Upper lobe of left lung (tissue), 6 donors: ENCODE measurements at regions not wholly inside any gene's neighbourhood (a gene's known extent, or its start where the extent isn't known, plus 50 kb on each side); places are given as distances from the start of the nearest gene placed in this dataset.

Experiments
- ATAC-seq, 2 donors: fragments of 200-7000 bp; cut with Tn5 transposase; one replicate each; pipeline ENCODE4 v1.9.1; 2022; ENCODE audit warnings: mild to moderate bottlenecking in 2 of 2, moderate library complexity in 2 of 2; ENCODE audit not compliant: low FRiP score in 2 of 2
- DNase-seq, 2 donors: peaks; one replicate each; pipeline ENCODE4 v3.0.0-alpha.2; 2019 to 2020
- H3K27ac ChIP-seq, 4 donors: fragments of 200-600 bp; sonication (generic); one replicate each; pipeline ENCODE4 v1.5.1; 2016 to 2019
- H3K27me3 ChIP-seq, 4 donors: fragments of 200-600 bp; sonication (generic); one replicate each; pipeline ENCODE4 v1.5.1; 2017 to 2019
- H3K36me3 ChIP-seq, 4 donors: fragments of 200-600 bp; sonication (generic); one replicate each; pipeline ENCODE4 v1.5.1; 2016 to 2019
- H3K4me1 ChIP-seq, 4 donors: fragments of 200-600 bp; sonication (generic); one replicate each; pipeline ENCODE4 v1.5.1; 2018 to 2019
- H3K4me3 ChIP-seq, 4 donors: fragments of 200-600 bp; sonication (generic); one replicate each; pipeline ENCODE4 v1.5.1; 2017 to 2019; ENCODE audit warnings: mild to moderate bottlenecking in 2 of 4, moderate library complexity in 1 of 4
- H3K9me3 ChIP-seq, 4 donors: fragments of 200-600 bp; sonication (generic); one replicate each; pipeline ENCODE4 v1.5.1; 2018 to 2019
- EP300 ChIP-seq, 4 donors: sonication (generic); formaldehyde crosslinking; IDR thresholded peaks; one replicate each; pipeline ENCODE4 v1.5.1; 2017; ENCODE audit warnings: antibody characterized with exemption in 4 of 4, control low read depth in 2 of 4
- POLR2A ChIP-seq, 4 donors: fragments of 450-650 bp; IDR thresholded peaks; one replicate each; pipeline ENCODE4 v1.5.1; 2016 to 2017; ENCODE audit warnings: antibody characterized with exemption in 4 of 4, mild to moderate bottlenecking in 2 of 4
- POLR2AphosphoS5 ChIP-seq, 2 donors: sonication (generic); formaldehyde crosslinking; IDR thresholded peaks; one replicate each; pipeline ENCODE4 v1.5.1; 2017; ENCODE audit warnings: antibody characterized with exemption in 2 of 2
- WGBS, 2 donors: methylation state at CpG; one replicate each; pipeline ENCODE4 v1.1.5; 2017 to 2018; 5-methylcytosine and 5-hydroxymethylcytosine counted together
- TF ChIP-seq, protein P1 (sequence below), 6 experiments: fragments of 450-650 bp in 4 of 6; fragments of 200-600 bp in 2 of 6; sonication (generic) in 2 of 6; IDR thresholded peaks; one replicate each; pipeline ENCODE4 v1.5.1; 2016 to 2019; ENCODE audit warnings: antibody characterized with exemption in 6 of 6
- donor health status: DM: no; HTN: no; CAD: no; lungs with moderate emphysema.
- donor health status: DM: no; HTN: yes; CAD: no; lungs with severe emphysema.

GRCh38 chr12:28974166-28974565 is 174.9 kb upstream of the FAR2 start:
- DNase-seq (no peak), ATAC-seq (no peak)
- no peak for TF ChIP-seq EP300 (IDR thresholded peaks at IDR 0.05)
- TF ChIP-seq POLR2A (IDR thresholded peaks at IDR 0.05), result no peak
- TF ChIP-seq, protein P1, sequence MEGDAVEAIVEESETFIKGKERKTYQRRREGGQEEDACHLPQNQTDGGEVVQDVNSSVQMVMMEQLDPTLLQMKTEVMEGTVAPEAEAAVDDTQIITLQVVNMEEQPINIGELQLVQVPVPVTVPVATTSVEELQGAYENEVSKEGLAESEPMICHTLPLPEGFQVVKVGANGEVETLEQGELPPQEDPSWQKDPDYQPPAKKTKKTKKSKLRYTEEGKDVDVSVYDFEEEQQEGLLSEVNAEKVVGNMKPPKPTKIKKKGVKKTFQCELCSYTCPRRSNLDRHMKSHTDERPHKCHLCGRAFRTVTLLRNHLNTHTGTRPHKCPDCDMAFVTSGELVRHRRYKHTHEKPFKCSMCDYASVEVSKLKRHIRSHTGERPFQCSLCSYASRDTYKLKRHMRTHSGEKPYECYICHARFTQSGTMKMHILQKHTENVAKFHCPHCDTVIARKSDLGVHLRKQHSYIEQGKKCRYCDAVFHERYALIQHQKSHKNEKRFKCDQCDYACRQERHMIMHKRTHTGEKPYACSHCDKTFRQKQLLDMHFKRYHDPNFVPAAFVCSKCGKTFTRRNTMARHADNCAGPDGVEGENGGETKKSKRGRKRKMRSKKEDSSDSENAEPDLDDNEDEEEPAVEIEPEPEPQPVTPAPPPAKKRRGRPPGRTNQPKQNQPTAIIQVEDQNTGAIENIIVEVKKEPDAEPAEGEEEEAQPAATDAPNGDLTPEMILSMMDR (IDR thresholded peaks at IDR 0.05), result no peak
- TF ChIP-seq POLR2AphosphoS5 (IDR thresholded peaks at IDR 0.05), result no peak

DNA sequence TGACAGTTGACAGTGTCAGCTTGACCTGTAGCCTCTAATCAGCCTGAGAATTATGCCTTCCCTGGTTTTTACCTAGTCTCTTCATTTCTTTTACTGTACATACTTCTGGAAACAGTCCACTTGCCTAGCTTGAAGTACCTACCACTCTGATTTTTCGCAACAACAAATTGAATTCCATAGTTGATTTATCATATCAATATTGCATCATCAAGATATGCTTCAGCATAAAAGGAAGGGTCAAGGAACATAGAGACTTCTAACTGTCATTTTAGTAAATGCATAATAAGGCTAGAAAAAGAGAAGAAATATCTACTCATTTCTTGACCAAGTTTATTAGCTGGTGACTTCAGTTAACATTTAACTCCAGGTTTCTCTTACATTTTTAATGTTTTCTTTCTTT is 174.2 kb upstream of the FAR2 start:
- TF ChIP-seq POLR2A (IDR thresholded peaks at IDR 0.05) (no peak), EP300 (IDR thresholded peaks at IDR 0.05) (no peak), POLR2AphosphoS5 (IDR thresholded peaks at IDR 0.05) (no peak)
- TF ChIP-seq, protein P1 (IDR thresholded peaks at IDR 0.05), result no peak
- WGBS, 2 donors, result 85% methylated on average over 1 of the region's 1 CpG
- Histone ChIP-seq H3K9me3 (no peaks in the 10 kb centered on the region), H3K27ac (no peak overlapping the region), H3K36me3 (no peaks in the 10 kb centered on the region), H3K27me3 (no peaks in the 10 kb centered on the region), H3K4me1 (no peaks in the 10 kb centered on the region), H3K4me3 (no peak overlapping the region)
- ATAC-seq (no peak), DNase-seq (no peak)

More at GRCh38 chr12:28974166-28974565, 174.9 kb upstream of the FAR2 start:
- H3K4me1 ChIP-seq, result no peaks in the 10 kb centered on the region
- H3K27ac ChIP-seq, result no peak overlapping the region
- no peaks in the 10 kb centered on the region for H3K27me3 ChIP-seq
- no peaks in the 10 kb centered on the region for H3K36me3 ChIP-seq
- WGBS, 2 donors, result 54 to 69% methylated on average over 1 of the region's 1 CpG
- no peaks in the 10 kb centered on the region for H3K9me3 ChIP-seq
- H3K4me3 ChIP-seq, result no peak overlapping the region

DNA sequence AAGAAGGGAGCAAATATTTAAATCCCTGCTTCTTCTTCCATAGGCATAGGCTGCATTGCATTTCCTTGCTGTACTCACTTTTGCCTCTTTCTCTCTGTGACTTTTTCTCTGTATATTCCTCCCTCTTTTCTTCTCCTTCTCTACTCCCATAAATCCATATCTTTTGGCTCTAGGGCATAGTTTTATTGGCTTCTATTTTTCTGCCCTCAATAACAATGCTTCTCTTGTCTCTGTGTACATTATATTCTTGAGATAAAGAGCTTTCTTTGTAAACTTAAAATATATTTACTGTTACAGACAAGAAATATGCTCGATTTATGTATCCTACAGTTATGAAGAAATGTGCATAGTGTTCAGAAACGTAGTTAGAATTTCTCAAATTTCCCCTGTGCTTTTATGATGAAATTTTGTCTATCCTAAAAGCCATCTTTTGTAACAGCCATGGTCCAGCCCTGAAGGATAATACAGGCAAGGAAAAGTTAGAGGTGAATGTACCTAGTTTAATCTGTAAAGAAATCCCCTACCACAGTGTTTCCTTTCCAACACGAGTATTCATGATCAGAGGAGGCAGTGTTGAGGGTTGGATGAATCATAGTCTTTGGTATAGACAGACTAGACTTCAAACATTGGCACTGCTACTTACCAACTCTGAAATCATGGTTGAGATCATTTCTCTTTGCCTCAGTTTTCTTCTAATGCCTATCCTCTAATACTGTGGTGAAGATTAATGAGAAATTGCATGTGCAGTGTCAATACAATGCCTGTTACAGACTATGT is 173.3 kb upstream of the FAR2 start:
- WGBS, 2 donors, result 51 to 62% methylated on average over 3 of the region's 3 CpGs
- ATAC-seq, result no peak
- H3K4me1 ChIP-seq, result no peaks in the 10 kb centered on the region
- TF ChIP-seq, protein P1 (IDR thresholded peaks at IDR 0.05), result no peak
- TF ChIP-seq POLR2A (IDR thresholded peaks at IDR 0.05) (no peak), EP300 (IDR thresholded peaks at IDR 0.05) (no peak), POLR2AphosphoS5 (IDR thresholded peaks at IDR 0.05) (no peak)
- no peak overlapping the region for H3K4me3 ChIP-seq
- no peaks in the 10 kb centered on the region for H3K9me3 ChIP-seq
- H3K27me3 ChIP-seq, result no peaks in the 10 kb centered on the region
- no peak overlapping the region for H3K27ac ChIP-seq
- H3K36me3 ChIP-seq, result no peaks in the 10 kb centered on the region
- no peak for DNase-seq

- Histone ChIP-seq H3K36me3 (no peaks in the 10 kb centered on the region), H3K4me1 (no peaks in the 10 kb centered on the region), H3K27me3 (no peaks in the 10 kb centered on the region), H3K9me3 (no peaks in the 10 kb centered on the region), H3K4me3 (no peak overlapping the region), H3K27ac (no peak overlapping the region)
- ATAC-seq, result no peak
- TF ChIP-seq POLR2A (IDR thresholded peaks at IDR 0.05), result no peak
- TF ChIP-seq, protein P1 (IDR thresholded peaks at IDR 0.05), result no peak
- no peak for TF ChIP-seq POLR2AphosphoS5 (IDR thresholded peaks at IDR 0.05)
- TF ChIP-seq EP300 (IDR thresholded peaks at IDR 0.05), result no peak
- no peak for DNase-seq
- WGBS, 2 donors, result 82 to 88% methylated on average over 4 of the region's 4 CpGs
These were observed 168.6 kb upstream of the FAR2 start for GRCh38 chr12:28980436-28980835.
